ENCODE measurements at regions not wholly inside any gene's neighbourhood (a gene's known extent, or its start where the extent isn't known, plus 50 kb on each side); places are given as distances from the start of the nearest gene placed in this dataset.

- no peak for TF ChIP-seq CTCF (IDR thresholded peaks at IDR 0.05; ENCODE audit: poor library complexity)
- no peak for TF ChIP-seq EZH2phosphoT487 (IDR thresholded peaks at IDR 0.05; ENCODE audit: low read depth, severe bottlenecking, unreplicated experiment)
Measured at GRCh38 chr13:87035526-87035925, 635.6 kb upstream of the SLITRK5 start.

Measured in hepatocyte (in vitro differentiated cells).